ENCODE measurements at regions not wholly inside any gene's neighbourhood (a gene's known extent, or its start where the extent isn't known, plus 50 kb on each side); places are given as distances from the start of the nearest gene placed in this dataset.

DNA sequence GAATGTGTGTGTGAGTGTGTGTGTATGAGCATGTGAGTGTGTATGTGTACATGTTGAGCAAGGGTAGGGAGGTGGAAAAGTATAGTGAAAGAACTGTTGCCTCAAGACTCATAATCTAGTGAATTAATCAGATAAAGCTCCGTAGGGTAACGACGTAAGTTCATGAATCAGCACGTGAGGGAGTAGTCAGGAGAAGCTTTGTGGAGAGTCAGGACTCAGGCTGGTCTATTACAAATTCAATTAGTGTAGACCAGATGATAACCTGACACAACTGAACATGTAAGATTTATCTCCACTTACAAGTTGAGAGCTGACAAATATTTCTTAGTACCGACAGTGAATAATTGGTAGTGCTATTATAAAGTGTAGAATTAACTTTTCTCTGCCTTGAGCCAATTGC is 194.5 kb downstream of the RAD51AP2 start:
- Histone ChIP-seq H3K9me2 (replicated peaks; ENCODE audit: insufficient read depth, low read length) (no peaks in the 10 kb centered on the region), H3K36me3 (ENCODE audit: low read length) (no peaks in the 10 kb centered on the region), H3K4me3 (ENCODE audit: insufficient read depth, low read length, poor library complexity, severe bottlenecking) (no peak overlapping the region), H3K9me3 (ENCODE audit: insufficient read depth, low read length) (no peaks in the 10 kb centered on the region), H3F3A (ENCODE audit: insufficient read depth) (no peaks in the 10 kb centered on the region), H2AFZ (ENCODE audit: low read depth, low read length, severe bottlenecking) (no peak overlapping the region), H4K20me1 (ENCODE audit: low read depth, low read length) (no peaks in the 10 kb centered on the region), H3K9ac (ENCODE audit: low read length) (no peak overlapping the region), H3K27me3 (ENCODE audit: low read length) (no peaks in the 10 kb centered on the region), H3K4me2 (ENCODE audit: low read depth, low read length, poor library complexity, severe bottlenecking) (no peak overlapping the region), H3K27ac (ENCODE audit: low read depth, low read length) (no peak overlapping the region), H3K79me2 (ENCODE audit: insufficient read depth, low read length) (no peaks in the 10 kb centered on the region)
- no peak for TF ChIP-seq CTCF (IDR thresholded peaks at IDR 0.05; ENCODE audit: insufficient read depth, low read length, poor library complexity, severe bottlenecking)
- no peak for TF ChIP-seq EZH2phosphoT487 (conservative IDR thresholded peaks at IDR 0.05; ENCODE audit: low read length)

DNA sequence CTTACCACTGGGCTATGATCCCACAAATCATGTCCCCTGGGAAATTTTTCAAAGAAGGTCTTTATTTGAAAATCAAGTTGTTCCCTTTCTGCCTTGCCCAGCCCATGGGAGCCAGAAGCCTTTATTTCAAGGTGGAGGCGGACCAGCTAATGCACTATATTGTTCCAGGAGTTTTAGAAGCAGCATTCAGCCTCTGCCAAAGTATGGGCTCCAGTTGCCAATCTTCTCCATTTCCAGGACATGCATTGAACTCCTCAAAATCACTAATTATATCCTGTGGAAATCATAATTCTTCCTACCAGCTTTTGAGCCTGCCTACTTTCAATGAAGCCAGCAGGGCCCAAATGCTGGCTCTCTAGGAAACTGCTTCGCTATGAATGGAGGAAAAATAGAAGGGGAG is 195.8 kb downstream of the RAD51AP2 start:
- H3K4me2 ChIP-seq (ENCODE audit: low read depth, low read length, poor library complexity, severe bottlenecking): no peak overlapping the region
- H3F3A ChIP-seq (ENCODE audit: insufficient read depth): no peaks in the 10 kb centered on the region
- no peak overlapping the region for H3K27ac ChIP-seq (ENCODE audit: low read depth, low read length)
- no peaks in the 10 kb centered on the region for H3K9me3 ChIP-seq (ENCODE audit: insufficient read depth, low read length)
- no peaks in the 10 kb centered on the region for H4K20me1 ChIP-seq (ENCODE audit: low read depth, low read length)
- H3K36me3 ChIP-seq (ENCODE audit: low read length): no peaks in the 10 kb centered on the region
- H3K9me2 ChIP-seq (replicated peaks; ENCODE audit: insufficient read depth, low read length): no peaks in the 10 kb centered on the region
- no peaks in the 10 kb centered on the region for H3K79me2 ChIP-seq (ENCODE audit: insufficient read depth, low read length)
- H3K27me3 ChIP-seq (ENCODE audit: low read length): no peaks in the 10 kb centered on the region
- no peak overlapping the region for H2AFZ ChIP-seq (ENCODE audit: low read depth, low read length, severe bottlenecking)
- TF ChIP-seq CTCF (IDR thresholded peaks at IDR 0.05; ENCODE audit: insufficient read depth, low read length, poor library complexity, severe bottlenecking) (no peak), EZH2phosphoT487 (conservative IDR thresholded peaks at IDR 0.05; ENCODE audit: low read length) (no peak)
- no peak overlapping the region for H3K9ac ChIP-seq (ENCODE audit: low read length)
- H3K4me3 ChIP-seq (ENCODE audit: insufficient read depth, low read length, poor library complexity, severe bottlenecking): no peak overlapping the region

GRCh38 chr2:17319090-17319489 is 199.2 kb downstream of the RAD51AP2 start:
- TF ChIP-seq EZH2phosphoT487 (conservative IDR thresholded peaks at IDR 0.05; ENCODE audit: low read length) (no peak), CTCF (IDR thresholded peaks at IDR 0.05; ENCODE audit: insufficient read depth, low read length, poor library complexity, severe bottlenecking) (no peak)
- Histone ChIP-seq H3K27me3 (ENCODE audit: low read length) (no peaks in the 10 kb centered on the region), H3K4me2 (ENCODE audit: low read depth, low read length, poor library complexity, severe bottlenecking) (no peak overlapping the region), H3K27ac (ENCODE audit: low read depth, low read length) (no peak overlapping the region), H3K9me3 (ENCODE audit: insufficient read depth, low read length) (no peaks in the 10 kb centered on the region), H3K36me3 (ENCODE audit: low read length) (no peaks in the 10 kb centered on the region), H2AFZ (ENCODE audit: low read depth, low read length, severe bottlenecking) (no peak overlapping the region), H3K9me2 (replicated peaks; ENCODE audit: insufficient read depth, low read length) (no peaks in the 10 kb centered on the region), H4K20me1 (ENCODE audit: low read depth, low read length) (no peaks in the 10 kb centered on the region), H3F3A (ENCODE audit: insufficient read depth) (no peaks in the 10 kb centered on the region), H3K9ac (ENCODE audit: low read length) (no peak overlapping the region), H3K4me3 (ENCODE audit: insufficient read depth, low read length, poor library complexity, severe bottlenecking) (no peak overlapping the region), H3K79me2 (ENCODE audit: insufficient read depth, low read length) (no peaks in the 10 kb centered on the region)

DNA sequence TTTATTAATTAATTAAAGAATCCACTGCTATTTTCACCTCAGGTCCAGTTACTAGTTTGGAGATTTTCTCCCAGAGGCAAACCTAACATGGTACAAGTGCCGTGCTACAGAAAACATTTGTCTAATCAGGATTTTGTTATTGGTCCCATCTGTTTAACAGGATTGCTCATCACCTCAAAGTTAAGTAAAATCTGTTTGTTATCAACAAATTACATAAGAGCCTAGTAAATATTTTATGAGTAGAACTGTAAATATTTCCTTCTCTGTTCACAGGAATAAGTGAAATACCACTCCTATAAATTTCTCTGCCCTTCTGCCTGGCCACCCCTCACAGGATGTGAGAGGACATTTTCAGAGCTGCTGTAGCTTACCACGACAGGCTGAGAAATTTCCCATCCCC is 200.2 kb downstream of the RAD51AP2 start:
- no peak overlapping the region for H3K4me2 ChIP-seq (ENCODE audit: low read depth, low read length, poor library complexity, severe bottlenecking)
- H3K9me3 ChIP-seq (ENCODE audit: insufficient read depth, low read length): no peaks in the 10 kb centered on the region
- no peak overlapping the region for H2AFZ ChIP-seq (ENCODE audit: low read depth, low read length, severe bottlenecking)
- no peaks in the 10 kb centered on the region for H3K79me2 ChIP-seq (ENCODE audit: insufficient read depth, low read length)
- H3K4me3 ChIP-seq (ENCODE audit: insufficient read depth, low read length, poor library complexity, severe bottlenecking): no peak overlapping the region
- no peak overlapping the region for H3K27ac ChIP-seq (ENCODE audit: low read depth, low read length)
- no peak for TF ChIP-seq CTCF (IDR thresholded peaks at IDR 0.05; ENCODE audit: insufficient read depth, low read length, poor library complexity, severe bottlenecking)
- no peak for TF ChIP-seq EZH2phosphoT487 (conservative IDR thresholded peaks at IDR 0.05; ENCODE audit: low read length)
- no peaks in the 10 kb centered on the region for H3K9me2 ChIP-seq (replicated peaks; ENCODE audit: insufficient read depth, low read length)
- no peaks in the 10 kb centered on the region for H3K36me3 ChIP-seq (ENCODE audit: low read length)
- H3F3A ChIP-seq (ENCODE audit: insufficient read depth): no peaks in the 10 kb centered on the region
- no peaks in the 10 kb centered on the region for H3K27me3 ChIP-seq (ENCODE audit: low read length)
- no peaks in the 10 kb centered on the region for H4K20me1 ChIP-seq (ENCODE audit: low read depth, low read length)
- H3K9ac ChIP-seq (ENCODE audit: low read length): no peak overlapping the region

Data from SU-DHL-6 (cell line).